ENCODE measurements at regions not wholly inside any gene's neighbourhood (a gene's known extent, or its start where the extent isn't known, plus 50 kb on each side); places are given as distances from the start of the nearest gene placed in this dataset.

DNA sequence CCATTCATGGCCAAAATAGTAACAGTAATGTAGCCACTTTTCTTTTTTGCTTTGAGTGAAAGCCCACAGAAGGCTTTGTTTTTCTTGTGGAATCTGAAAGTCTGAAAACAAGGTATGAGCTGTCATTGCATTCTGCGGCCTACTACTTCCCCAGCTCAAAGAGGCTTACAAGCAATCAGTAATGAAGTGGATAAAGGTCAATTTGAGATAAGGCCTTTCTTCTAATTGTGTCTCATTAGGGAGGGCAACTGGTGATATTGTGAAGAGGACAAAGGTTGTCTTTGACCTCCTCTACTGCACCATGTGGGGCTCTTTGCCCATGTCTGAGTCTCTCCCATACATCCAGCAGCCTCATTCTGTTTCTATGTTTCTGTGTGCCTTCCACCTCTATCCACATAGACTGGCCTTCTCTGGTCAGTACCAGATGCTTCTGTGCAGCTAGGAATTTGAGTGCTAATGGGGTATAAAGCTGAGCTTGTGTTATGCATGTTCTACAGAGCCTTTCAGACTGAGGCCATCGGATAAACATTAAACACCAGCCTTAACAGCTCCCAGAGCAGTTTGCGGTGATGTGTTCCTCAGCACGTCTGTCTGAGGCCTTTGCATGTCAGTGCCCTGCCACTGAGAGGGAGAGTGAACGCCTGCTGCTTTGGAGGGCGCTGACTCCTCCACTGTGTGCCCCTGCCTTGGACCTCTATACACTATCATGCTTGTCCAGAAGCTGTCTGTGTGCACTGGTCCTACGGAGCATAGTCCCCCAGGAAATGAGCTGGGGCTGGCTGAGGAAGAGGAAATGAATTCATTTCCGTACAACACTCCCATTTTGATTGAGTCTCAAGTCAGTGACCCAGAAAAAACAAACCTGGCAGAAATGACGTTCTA is 80.2 kb downstream of the SH2D1A start:
- DNase-seq = no peak

DNA sequence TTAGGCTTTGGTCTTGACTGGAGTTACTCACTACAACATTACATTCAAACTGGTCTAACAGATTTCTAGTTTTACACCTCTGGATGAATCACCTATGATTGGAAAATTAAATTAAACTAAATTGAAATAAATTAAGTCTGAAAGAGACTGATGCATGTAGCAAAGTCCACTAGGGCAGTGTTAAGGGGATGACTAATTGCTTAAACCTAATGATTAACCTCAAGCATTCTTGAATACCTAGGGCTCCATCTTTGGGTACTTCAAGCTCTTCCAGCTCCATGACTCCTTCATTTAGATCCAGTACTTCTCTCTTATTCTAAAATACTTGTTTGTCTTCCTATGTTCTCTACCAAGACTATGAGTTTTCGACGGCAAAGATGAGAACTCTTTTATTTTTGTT is 86.8 kb downstream of the SH2D1A start:
- no peak for DNase-seq

DNA sequence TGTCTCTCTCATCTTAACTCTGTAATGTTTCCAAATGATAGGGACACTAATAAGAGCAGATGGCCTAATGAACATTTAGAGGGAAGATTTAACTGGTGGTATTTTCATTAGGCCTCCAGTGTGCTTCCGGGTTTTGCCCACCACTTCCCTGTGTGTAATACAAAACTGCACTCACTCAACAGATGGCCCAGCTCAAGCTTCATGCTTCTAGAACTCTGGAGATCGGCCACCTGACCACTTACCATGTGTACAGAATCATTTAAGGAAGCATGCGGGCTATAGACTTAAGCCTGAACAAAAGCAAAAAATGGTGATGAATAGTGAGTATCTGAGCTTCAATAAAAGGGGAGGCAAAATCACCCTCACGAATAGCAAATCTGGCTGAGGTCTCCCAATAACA is 89.3 kb downstream of the SH2D1A start:
- no peak for DNase-seq

DNA sequence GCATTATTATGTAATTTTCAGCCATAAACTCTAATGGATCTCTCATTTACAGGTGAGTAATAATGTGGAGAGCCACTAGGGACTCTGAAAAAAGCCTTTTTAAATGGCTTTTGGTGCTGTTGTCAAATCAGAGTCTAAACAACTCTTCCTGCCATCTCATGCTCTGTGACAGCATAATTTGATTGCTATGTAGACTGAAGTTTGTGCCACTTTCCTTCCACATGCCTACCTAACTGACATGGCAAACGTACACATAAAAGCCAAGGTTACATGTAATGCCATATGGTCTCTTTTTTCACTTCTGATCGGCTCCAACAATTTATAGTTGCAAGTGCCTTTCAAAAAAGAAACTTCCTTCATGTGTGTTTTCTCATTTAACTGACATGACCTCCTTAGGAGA is 94.3 kb downstream of the SH2D1A start:
- DNase-seq = no peak

DNA sequence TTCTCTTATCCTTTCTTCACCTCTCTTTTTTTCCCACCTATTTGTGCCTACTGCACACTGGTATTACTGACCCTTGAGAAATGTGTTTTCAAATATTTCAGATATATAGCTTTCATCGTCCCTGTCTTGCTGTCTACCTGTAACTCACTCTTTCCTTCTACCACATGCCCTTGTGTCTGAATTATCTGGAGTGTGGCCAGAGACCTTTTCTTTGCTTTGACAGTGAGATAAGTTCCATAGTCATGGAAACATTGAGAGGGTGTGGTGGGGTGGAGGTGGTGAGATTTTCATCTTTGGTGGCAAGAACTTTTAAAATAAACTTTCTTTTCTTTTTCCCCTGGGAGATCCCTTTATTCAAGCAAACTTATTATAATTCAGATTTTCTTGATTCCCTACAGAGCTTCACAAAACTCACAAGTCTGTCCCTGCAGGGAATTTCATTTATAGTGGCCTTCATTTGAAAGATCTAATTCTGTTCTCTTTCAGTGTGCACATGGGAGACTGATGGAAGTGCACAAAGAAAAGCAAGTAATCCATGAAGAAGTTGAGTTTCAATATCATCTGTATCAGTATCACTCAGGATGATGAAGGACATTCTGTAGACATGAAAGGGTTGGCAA is 95.7 kb downstream of the SH2D1A start:
- DNase-seq = no peak

DNA sequence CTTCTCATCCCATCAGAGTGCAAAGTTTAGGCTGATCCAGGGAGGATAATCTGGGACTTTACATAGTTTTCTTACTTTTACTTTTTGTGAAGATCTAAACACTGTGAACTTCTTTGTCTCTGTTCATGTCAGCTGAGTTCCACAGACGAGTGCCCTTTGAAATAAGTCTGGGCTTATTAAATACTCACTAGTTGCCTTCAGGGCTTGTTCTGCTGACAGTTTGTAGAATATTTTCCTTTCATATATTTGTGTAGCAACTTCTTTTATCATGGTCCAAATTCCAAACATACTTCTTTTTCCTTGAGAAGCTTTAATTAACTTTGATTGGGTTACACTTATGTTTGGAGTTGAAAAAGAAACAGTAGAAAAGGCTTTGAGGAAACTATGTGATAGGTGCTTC is 109.6 kb downstream of the SH2D1A start:
- DNase-seq = no peak

DNA sequence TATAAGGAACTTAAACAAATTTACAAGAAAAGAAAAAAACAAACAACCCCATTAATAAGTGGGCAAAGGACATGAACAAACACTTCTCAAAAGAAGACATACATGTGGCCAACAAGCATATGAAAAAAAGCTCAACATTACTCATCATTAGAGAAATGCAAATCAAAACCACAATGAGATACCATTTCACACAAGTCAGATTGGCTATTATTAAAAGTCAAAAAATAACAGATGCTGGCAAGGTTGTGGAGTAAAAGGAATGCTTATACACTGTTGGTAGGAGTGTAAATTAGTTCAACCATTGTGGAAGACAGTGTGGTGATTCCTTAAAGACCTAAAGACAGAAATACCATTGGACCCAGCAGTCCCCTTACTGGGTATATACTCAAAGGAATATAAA is 113.5 kb downstream of the SH2D1A start:
- DNase-seq = peak; percentile 44

DNA sequence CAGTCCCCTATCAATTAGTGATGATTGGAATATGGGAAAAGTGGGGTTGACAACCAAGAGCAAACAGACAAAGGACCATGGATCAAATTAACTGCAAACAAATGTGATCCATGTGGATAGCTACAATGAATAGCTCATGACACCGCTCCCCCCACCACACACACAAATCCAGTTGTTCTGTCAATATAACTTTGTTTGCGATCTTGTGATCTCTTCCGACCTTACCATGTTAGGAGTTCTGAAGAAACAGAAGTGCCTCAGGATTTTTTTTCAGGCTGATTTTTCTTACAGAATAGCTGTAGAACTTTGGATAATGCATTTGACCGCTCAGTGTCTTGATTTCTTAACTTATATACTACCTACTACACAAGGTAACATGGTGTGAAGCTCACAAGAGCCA is 116.6 kb downstream of the SH2D1A start:
- DNase-seq = no peak

DNA sequence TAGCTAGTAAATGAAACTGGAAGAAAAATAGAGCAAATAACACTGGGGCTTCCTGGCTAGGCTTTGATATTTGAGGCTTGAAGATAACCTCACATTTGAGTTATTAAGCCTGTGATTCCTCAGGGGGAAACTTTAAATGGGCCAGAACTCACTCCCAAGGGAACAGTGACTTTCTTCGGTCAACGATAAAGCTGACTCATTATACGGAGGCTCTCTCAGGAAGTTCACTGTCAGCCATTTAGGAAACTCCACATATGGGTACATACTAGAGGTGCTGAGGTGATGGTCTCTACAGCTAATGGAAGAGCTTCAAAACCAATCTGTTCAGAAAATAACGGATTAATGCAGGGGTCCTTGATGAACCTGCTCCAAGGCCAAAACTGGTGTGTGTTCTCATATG is 120.8 kb downstream of the SH2D1A start:
- DNase-seq = no peak

DNA sequence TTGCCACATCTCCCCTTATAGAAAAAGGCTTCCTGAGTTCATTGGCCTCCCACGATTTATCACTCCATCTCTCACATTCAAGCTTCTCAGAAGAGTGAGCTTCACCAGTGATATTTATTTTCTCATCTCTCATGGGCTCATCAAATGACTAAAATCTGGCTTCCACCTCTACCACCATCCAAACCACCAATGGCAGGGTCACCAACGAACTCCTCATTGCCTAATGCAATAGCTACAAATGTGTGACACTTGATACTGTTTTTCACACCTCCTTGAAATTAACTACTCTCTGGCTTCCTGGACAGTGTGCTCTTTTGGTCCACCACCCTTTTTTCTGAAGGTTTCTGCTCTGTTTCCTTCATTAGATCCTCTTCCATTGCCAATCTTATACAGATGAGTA is 129.0 kb downstream of the SH2D1A start:
- DNase-seq = no peak

DNA sequence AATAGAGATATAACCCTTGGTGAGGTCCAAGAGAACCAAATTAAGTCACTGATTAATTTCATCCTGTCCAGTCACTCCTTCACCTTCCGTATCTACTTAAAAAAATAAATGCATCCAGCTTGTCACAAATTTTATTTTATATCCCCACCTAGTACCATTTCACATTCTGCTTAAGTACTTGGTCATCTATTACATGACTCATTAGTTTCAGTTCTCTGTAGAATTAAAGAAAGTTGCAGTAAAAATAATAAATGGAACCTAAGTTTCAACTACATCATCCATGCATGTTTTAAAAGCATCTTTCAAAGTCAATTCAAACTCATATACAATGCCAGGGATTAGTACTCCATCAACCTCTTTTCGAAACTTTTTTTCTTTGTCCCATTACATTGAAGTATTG is 130.2 kb downstream of the SH2D1A start:
- no peak for DNase-seq

DNA sequence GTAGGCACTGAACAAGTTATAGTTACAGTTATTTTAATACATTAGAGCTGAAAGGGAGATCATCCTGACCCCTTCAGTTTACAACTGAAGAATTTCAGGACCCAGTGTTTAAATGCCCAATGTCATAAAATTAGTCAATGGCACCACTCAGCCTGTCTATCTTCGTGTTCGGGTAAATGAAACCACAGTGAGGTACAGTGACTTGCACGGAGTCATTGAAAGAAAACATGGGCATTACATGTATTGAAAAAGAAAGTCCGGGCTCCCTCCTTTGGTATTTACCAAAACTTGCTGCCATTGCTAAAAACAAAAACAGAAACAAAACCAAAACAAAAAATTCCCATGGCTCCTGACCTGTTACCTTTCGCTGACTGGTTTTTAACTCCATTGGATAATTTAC is 131.7 kb downstream of the SH2D1A start:
- no peak for DNase-seq

DNA sequence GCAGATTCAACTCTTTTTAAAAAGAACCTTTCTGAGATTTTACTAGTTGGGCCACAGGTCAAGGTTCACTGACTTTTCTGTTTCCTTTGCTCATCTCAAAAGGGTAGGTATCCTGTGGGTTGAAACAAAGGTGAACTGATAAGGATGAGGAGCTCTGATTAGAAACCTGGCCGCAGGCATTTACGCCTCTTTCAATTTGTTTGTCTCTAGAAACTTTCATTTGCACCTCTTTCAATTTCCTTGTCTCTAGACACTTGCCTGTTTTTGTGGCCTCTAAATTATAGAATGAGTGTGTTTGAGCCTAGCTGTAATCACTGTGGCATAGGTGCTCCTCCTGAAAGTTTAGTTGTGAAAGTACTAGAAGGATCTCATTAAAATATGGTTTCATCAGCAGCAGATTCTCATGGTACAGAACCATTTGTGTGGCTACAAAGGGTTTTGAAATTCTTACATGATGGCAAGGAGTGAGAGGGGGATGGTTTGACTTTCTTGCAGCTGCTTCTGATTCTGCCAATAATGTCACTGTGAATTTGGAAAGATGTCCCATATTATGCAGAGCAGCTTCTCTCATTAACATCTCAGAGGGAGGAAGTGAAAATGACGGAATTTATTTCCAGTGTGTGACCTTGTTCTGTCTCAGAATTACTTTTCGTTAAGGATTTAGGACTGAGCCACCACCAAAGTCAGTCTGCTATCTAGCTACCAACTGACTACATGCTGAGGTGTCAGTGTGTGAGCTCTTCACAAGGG is 142.2 kb downstream of the SH2D1A start:
- no peak for DNase-seq

DNA sequence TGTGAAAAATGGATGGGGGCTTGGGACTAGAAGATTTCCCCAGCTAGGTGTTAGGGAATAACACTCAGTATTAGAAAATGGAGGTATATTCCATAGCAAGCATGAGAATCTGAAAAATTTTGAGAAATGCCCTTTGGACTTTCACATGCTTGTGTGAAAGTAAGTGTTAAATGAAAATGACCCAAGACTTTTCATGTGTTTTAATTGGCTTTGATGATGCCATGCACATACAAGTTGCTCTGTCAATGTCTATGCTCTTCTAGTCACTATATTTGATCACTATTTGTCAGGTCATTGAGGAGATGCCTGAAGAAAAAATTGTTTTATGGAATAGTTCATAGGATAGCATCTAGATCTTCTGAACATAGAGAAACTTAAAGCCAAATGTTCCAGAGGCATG is 147.6 kb downstream of the SH2D1A start:
- no peak for DNase-seq

DNA sequence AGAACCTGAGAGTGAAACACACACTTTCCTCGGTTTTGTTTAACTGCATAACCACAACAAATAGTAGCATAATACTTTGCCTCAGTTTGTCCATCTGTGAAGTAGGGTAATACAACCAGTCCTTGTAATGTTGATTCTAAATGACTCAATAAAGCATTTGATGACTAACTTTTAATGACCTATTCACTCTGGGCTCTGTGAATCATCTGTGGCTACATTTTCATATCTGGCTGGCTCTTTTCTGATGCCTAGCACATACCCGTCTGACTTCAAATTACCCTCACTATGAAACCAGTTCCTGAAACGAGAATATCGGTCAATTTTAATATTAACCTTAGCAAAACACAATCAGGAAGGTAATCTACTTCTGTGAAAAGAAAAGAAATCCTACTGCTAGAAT is 151.0 kb downstream of the SH2D1A start:
- peak; percentile 19 for DNase-seq

DNA sequence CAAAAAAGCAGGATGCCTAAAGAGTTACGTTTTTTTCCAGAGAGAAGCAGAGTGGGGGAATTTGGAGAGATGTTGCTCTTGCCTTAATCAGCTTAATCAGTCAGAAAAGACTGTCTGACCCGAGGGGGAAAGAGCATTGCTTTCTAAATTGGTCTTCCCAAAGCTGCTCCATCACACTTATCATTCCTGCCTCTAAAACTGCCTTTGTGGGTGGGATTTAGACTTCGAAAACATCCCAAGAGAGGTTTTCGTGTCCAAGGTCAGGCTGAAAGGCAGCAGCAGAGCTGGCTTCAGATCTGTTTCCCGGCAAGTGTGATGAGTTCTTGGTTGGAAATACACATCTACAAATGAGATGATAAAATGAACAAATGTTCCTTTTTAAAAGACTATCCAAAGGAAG is 155.2 kb downstream of the SH2D1A start:
- no peak for DNase-seq

DNA sequence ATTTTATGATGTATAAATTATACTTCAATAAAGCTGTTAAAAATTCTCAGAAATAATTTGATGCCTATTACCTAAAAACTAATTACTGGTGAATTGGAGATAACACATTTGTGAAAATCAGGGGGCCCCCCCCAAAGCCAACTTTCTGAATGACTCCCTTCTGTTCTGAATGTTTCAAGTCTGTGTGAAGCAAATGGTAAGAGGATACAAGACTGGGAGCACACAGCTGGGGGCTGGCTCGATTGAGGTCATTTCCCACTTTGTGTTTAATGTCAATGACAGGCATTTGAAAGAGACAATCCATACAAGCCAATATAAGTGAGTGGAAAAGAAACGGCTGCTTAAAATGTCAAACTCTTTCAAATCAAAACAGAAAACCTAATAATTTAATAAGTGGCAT is 155.8 kb downstream of the SH2D1A start:
- no peak for DNase-seq

DNA sequence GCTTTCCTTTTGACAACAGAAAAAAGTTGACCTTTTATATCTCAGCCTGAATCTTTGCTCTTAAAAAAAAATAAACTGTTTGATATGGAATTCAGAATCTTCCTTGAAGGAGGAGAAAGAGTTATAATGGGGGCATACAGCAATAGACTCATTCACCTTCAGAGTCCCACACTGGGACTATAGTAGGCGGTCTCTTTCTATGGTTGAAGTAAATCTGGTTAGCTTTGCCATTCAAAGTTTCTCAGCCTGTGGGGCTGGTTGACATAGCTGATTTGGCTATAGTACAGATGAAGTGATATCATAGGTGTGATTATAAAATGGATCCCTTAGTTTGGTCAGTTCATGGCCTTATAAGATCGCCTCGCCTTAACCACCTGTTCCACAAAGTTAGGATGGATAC is 156.2 kb downstream of the SH2D1A start:
- DNase-seq = no peak

DNA sequence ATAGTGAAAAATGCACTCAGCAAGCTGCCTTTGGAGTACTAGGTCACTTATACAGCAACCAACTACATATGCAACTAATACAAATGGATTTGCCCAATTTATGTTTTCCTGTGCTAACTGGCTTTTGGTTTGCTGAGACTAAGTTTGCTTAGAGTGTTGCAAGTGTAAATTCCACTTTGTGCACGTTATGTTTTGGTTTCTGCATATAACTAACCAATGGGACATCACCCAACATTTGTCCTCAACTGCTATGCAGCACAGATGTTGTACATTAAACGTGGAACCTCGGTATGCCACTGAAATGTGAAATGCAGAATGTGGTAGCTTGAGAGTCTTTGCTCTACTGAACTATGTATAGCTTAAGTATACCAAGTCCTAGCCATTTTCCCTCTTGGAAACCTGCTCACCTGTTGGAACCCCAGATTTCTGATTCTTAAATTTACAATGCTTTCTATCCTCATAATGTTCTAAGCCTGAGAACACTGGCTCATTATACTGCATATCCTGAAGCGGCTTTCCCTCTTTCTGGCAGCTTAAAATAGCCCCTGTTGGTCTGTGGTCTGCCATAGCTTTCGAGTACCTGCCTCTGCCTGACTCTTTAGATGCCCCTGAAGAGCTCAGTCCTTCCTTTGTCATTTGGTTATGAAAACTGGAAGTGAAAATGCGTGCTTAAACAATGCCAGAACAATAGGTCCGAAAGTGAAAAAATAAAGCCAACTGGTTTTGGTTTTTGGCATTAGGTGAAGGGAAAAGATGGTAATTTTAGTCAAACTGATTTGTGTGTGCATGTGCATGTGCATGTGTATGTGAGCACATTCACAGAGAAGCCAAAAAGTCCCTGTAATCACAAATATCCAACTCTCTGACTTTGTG is 158.0 kb downstream of the SH2D1A start:
- peak; percentile 67 for DNase-seq

DNA sequence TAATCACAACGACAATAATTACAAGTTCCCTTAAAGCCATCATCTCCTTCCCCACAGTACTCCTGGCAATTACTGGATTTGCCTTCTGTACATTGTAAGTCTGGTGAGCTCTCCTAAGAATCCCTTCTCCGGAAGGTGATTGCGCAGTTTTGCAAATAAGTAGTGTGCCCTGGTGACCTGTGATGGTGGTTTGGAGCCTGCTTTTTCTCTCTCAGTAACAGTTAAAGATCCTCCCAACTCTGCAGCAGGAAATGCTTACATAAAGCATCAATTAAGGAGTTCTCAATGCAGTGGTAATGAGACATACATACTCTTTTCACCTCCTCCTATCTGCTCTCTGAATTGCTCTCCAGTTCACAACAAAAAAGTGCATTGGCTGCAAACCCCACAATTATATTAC is 159.7 kb downstream of the SH2D1A start:
- no peak for DNase-seq

DNA sequence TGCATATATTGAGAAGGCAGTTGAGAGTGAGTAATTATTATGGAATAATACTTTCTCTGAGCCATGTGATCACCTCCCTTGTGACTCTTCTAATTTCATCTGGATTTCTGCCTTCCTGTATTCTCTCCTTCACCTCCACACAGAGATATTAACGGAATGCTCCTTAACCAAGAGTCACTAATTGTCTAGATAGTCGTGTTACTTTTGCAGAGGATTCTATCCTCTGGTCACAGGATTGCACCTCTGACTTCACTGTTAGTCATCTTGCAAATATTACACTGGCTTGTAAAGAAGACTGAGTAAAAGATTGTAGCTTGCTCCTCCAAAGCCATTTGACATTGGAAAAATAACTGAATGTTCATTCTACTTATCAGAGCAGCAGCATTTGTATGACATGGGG is 160.9 kb downstream of the SH2D1A start:
- DNase-seq = peak; percentile 75

DNA sequence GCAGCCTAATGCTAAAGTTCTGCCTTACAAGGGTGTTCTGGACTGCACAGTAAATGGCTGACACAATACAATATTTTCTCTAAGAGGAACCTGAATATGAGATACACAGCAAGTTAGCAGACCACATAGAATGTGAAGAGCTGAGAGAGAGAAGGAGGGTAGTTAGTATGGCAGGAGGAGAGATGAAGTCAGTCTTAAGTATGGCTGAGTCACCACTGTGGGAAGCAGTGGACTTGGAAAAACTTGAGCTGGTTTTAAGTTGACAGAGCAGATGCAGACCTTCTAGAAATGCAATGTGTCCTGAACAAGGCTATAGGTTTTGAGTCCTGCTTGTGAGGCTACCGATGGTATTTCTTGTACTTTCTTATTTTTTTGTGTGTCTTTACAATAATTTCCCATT is 172.5 kb downstream of the SH2D1A start:
- peak; percentile 79 for DNase-seq

DNA sequence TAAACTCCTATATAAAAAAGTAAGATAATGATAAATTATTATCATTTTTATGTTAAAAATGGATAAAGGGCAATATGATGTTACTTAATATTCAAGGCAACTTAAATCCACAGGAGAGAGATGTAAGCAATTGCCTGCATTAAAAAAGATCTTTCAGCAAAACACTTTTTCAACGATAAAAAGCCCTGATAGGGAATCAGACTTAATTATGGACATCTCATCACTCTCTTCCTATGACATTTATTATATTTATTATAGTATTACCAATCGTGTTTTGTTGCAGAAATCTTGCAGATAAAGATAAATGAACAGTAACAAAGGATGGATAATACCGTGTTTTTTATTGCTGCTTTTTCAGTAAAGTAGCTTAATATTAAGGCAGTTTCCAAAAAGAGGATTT is 178.5 kb downstream of the SH2D1A start:
- no peak for DNase-seq

Data from fibroblast of skin of right biceps (primary cell).